Activated gamma-delta T cell (primary cell): ENCODE measurements at regions not wholly inside any gene's neighbourhood (a gene's known extent, or its start where the extent isn't known, plus 50 kb on each side); places are given as distances from the start of the nearest gene placed in this dataset.
"Not testable (repeated sequence)": the region's sequence is repeated elsewhere in the genome, so short reads cannot be mapped to it uniquely, and the experiment has no call there.

Source experiments
- DNase-seq: peaks from one replicate; lab custom pipeline; 2025; lab: John Stamatoyannopoulos, UW

- no peak for DNase-seq
These were observed 253.1 kb upstream of the BTG1 start for GRCh38 chr12:92398565-92399309.

- no peak for DNase-seq
These were observed 251.1 kb upstream of the BTG1 start for GRCh38 chr12:92396647-92397252.

DNA sequence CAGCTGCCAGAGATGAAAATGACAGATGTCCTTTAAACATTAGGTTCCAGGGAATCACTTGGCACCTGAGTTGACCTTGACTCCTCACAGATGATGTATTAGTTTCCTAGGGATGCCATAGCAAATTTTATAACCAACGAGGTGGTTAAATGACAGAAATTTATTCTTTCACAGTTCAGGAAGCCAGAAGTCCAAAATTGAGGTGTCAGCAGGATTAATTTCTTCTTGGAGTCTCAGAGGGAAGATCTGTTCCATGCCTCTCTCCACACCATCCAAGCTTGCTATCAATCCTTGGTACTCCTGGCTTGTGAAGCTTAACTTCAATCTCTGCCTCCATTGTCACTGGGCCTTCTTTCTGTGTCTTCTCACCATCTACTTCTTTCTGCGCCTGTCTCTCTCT lies 249.7 kb upstream of the BTG1 start:
- DNase-seq: no peak

- DNase-seq: no peak
These were observed 249.2 kb upstream of the BTG1 start for GRCh38 chr12:92394895-92395294.

GRCh38 chr12:92393504-92393903 lies 247.9 kb upstream of the BTG1 start:
- no peak for DNase-seq

DNA sequence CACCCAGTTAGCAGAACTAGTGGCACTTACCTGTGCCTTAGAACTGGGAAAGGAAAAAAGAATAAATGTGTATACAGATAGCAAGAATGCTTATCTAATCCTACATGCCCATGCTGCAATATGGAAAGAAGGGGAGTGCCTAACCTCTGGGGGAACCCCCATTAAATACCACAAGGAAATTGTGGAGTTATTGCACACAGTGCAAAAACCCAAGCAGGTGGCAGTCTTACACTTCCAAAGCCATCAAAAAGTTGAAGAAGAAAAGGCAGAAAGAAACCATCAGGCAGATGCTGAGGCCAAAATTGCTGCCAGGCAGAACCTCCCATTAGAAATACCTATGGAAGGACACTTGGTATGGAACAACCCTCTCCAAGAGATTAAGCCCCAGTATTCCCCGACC lies 246.1 kb upstream of the BTG1 start:
- not testable (repeated sequence) for DNase-seq

- no peak for DNase-seq
These were observed 243.8 kb upstream of the BTG1 start for GRCh38 chr12:92389466-92389865.

- no peak for DNase-seq
These were observed 239.7 kb upstream of the BTG1 start for GRCh38 chr12:92385296-92385695.

GRCh38 chr12:92384571-92384970 lies 238.9 kb upstream of the BTG1 start:
- no peak for DNase-seq

DNA sequence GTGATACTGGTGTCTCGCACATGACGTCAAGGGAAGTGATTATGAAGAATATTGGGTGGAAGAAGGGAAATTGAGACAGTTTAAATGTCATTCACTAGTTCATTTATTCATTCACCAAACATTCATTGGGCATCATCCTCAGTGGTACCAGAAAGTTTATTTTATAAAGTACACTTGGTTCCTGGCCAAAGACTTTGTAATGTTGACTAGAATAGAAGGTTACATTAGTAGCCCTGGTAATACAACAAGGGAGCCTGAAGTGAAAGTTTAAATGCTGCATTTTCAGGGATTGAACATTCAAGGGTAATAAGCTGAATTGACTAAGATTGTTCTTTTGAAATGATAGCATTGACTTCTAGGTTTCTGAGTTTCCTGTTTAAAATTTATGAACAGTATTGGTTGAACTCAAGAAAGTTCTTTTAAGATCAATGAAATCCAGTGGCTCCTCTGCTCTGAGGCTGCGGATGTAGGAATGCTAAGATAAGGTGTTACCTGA lies 236.8 kb upstream of the BTG1 start:
- DNase-seq: no peak

- no peak for DNase-seq
These were observed 236.2 kb upstream of the BTG1 start for GRCh38 chr12:92381856-92382255.

- no peak for DNase-seq
These were observed 233.2 kb upstream of the BTG1 start for GRCh38 chr12:92378682-92379479.

DNA sequence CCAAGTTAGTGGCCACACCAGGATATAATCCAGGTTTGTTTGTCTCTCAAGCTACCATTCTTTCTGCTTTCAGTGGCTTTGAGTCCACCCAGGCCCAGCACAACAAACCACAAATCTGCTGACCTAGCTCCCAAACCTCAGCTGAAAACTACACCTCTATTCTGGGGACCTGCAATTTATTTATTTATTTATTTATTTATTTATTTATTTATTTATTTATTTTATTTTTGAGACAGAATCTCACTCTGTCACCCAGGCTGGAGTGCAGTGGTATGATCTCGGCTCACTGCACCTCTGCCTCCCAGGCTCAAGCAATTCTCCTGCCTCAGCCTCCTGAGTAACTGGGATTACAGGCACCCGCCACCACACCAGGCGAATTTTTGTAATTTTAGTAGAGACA lies 229.9 kb upstream of the BTG1 start:
- not testable (repeated sequence) for DNase-seq

DNA sequence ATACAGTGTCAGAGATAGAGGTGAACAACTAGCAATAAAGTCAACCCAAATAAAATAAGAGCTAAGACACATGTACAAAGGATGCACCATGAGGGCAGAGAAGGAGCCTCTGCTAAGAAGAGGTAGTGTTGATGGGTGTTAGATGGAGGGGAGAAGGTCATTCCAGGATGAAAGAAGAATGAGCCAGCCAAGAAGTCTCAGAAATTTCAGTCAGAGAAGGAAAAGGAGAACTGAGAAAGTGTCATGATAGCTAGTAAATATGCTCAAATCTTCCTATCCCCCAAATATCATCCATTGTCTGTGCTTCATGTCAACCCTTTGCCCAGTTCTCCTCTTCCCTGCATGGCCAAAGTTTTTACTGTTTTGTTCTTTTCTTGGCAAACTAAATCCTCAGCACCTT lies 225.2 kb upstream of the BTG1 start:
- no peak for DNase-seq

GRCh38 chr12:92369636-92370035 lies 224.0 kb upstream of the BTG1 start:
- DNase-seq: no peak

- DNase-seq: no peak
These were observed 223.4 kb upstream of the BTG1 start for GRCh38 chr12:92369056-92369455.

DNA sequence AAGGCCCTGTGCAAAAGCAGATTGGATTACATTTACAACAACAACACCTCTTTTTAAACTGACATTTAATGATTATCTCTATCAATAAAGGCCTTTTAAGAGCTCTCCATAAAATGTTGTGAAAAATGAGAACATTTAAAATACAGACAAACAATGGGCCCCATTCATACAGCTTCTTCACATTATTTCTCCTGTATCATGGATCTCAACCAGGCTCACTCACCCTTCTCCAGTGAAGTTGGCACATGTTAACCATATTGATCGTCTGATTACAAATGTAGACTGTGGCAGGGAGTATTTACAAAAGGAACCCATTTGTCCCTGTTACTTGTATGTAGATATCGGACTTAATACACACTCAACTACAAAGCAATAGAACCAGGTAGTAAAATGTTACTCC lies 220.2 kb upstream of the BTG1 start:
- no peak for DNase-seq

DNA sequence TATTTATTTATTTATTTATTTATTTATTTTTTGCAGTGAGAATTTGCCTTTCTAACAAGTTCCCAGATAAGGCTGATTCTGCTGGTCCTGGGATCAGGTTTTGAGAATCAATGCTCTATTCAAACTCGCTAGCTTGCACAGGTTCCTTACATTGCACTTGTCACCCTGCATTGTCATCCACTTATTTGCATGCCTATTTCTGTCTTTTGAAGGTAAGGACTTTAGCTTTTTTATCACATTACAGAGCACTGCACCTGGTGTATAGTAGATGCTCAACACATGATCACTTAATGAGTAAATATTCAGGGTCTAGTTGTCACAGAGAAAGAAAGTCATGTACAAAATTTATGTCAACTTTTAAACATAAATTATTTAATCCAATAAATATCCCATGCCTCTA lies 219.7 kb upstream of the BTG1 start:
- DNase-seq: no peak

GRCh38 chr12:92363295-92364146 lies 217.9 kb upstream of the BTG1 start:
- no peak for DNase-seq

GRCh38 chr12:92362785-92363184 lies 217.1 kb upstream of the BTG1 start:
- no peak for DNase-seq

DNA sequence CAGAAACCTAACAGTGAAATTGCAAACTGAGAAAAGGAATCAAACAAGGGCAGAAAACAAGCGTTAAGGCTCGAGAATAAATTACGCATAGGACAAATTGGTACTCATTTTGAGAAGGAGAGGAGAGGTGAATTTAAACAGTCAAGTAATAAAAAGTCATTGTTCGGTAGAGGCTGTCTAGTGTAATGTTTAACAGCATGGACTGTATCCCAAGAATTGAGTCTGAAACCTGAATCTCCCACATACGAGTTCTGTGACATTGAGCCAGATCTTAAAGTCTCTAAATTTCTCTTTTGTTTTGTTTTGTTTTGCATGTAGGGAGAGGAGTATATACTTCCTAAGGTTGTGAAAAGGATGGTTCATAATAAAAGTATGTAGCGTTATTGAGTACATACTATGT lies 216.5 kb upstream of the BTG1 start:
- no peak for DNase-seq

GRCh38 chr12:92360543-92360942 lies 214.9 kb upstream of the BTG1 start:
- no peak for DNase-seq
